GM21367 (cell line): ENCODE measurements at regions not wholly inside any gene's neighbourhood (a gene's known extent, or its start where the extent isn't known, plus 50 kb on each side); places are given as distances from the start of the nearest gene placed in this dataset.

Experiments used
- ATAC-seq: cut with Tn5 transposase; IDR thresholded peaks from one replicate; pipeline ENCODE4 v1.9.1; 2021; ENCODE audit not compliant: unreplicated experiment

DNA sequence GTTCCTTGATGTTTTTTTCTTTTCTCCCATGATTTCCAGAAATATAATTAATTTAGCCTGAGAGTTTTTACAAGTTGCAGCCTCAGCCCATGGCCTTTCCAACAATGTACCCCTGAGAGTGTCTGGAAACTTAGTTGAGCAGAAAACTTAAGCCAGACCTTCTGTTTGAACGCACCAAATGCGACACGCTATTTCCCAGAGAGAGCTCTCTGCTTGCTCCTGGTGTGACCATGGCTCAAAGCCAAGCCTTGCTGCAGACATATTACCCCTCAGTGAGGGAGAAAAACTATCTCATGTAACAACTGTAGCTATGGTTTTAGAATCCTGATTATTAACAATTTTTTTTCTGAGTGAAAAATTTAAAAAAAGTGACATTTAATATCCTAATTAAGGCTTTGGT lies 1204.5 kb upstream of the SLC10A2 start:
- ATAC-seq, result no peak

- no peak for ATAC-seq
Measured at GRCh38 chr13:104267206-104267811, 1201.1 kb upstream of the SLC10A2 start.

DNA sequence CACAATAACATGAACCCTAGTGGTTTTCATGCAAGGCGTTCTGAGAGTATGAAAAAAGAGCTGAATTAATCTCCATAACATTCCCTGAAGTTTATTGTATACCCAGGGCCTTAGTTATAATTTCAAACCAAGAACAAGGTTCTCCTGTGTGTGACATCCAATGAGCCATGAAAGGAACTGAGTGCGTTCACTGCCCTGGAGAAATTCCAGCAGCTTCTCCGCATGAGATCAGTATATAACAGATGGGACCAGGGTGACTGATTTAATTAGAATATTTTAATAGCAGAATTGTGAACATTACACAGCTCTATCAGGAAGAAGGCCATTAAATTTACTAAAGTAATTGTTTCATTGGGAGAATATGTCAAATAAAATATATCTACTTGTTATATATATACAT lies 1190.5 kb upstream of the SLC10A2 start:
- no peak for ATAC-seq

- no peak for ATAC-seq
Measured at GRCh38 chr13:104253063-104253680, 1187.0 kb upstream of the SLC10A2 start.

GRCh38 chr13:104251931-104252330 lies 1185.7 kb upstream of the SLC10A2 start:
- no peak for ATAC-seq

DNA sequence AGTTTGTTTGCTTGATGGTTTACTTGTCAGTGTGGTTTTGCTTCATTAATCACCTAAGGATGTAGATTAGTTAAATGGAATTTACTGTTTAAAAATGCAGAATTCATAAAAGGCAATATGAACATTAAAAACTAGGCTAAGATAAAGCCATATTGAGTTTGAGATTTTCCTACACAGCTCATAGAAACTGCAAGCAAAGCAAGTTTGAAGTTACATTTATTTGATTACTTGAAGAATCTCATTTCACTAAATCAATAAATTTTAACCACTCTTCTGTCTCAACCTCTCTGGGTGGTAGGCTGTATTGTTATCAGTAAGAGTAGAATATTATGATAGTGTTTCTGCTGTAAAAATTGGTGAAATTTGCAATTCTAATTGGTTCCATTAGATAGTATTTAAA lies 1180.7 kb upstream of the SLC10A2 start:
- ATAC-seq, result no peak

DNA sequence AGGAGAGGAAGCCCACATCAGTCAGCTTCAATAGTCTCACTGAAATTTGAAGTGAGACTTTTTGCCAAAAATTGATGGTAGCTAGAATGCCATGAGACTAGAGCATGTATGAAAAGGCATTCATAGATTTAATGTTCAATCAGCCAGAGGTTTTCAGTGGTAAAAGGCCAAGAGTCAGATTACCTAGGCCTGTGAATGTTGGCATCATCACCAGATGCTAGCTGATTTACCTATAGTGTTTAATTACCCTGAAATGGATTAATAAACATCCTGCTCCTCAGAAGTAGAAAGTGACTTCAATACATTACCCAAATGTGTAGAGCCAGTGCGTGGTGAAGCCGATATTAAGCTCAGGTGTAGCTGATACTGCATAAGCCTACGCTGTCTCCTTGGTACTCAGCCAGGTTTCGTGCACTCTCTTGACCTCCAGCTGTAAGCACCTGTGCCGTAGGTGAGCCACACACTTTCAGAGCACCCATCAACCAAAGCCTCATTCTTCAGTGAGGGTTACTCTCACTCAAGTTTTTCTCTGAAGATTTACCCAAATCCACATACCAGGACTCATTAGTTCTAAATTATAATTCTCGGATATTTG lies 1140.3 kb upstream of the SLC10A2 start:
- no peak for ATAC-seq

DNA sequence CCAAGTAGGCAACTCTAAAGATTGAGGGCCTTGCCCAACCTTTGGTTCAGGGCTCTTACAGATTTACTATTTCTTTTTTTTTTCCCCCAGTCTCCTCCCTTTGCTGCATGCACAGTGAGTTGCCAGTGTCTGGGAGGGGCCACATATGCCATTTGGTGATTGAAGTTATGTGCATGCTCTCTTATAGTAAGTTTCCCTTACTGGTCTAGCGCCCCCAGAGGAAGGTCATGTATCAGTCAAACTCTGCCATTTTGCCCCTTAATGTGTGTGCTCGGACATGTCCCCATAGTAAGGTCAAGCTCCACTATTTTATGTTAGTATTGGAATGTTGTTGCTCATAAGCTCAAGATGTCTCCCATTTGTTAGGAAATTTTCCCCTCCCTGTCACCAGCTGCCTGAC lies 1138.0 kb upstream of the SLC10A2 start:
- no peak for ATAC-seq

GRCh38 chr13:104198801-104199200 lies 1132.6 kb upstream of the SLC10A2 start:
- ATAC-seq, result no peak

GRCh38 chr13:104196611-104197010 lies 1130.4 kb upstream of the SLC10A2 start:
- ATAC-seq, result no peak

DNA sequence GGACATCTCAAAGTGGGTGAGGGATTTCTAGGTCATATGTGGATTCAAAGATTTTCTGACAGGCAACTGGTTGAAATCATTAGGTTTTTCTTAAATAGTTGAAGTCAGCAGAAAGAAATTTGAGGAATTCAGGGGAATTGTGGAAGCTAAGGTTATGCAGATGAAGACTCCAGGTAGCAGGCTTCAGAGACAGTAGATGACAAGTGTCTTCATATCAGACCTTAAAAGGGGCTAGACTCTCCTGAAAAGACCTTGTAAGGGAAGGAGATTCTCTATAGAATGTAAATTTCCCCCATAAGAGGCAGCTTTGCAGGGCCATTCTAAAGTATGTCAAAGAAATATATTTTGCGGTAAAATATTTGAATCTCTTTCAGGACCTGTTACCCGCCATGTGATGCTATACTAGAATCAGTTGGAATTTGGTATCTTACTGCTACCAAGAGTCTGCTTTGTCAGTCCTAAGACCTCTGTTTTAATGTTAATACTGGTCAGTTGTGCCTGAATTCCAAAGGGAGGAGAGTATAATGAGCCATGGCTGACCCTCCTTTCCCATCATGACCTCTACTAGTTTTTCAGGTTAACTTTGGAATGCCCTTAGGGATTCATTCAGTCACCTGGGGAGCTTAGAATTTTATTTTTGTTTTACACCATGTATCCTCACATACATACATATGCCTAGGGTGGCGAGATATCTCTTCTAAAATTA lies 1115.5 kb upstream of the SLC10A2 start:
- no peak for ATAC-seq

DNA sequence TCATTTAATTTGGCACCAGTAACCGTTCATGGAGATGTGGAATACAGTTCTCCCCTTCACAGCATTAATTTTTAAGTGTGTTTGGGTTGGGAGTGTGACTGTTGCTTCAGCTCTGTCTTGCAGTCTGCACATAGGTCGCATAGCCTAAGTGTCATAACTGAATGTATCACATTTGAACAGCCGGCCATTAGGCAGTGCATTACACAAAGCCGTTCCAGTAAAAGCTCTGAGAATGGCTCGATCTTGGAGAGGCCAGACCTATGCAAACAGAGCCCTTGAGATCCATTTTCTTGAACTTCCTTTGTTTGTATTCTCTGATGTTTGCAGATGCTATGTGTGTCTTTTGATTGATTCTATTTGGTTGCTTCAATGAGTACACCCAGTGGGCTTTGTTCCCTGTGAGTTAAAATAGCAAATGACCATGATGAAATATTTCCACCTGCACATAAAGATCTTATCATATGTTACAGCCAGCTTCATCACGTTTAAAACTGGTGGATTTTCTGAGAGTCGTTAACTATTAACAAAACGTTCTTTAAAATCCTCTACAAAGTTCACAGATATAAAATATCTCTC lies 1104.9 kb upstream of the SLC10A2 start:
- no peak for ATAC-seq

DNA sequence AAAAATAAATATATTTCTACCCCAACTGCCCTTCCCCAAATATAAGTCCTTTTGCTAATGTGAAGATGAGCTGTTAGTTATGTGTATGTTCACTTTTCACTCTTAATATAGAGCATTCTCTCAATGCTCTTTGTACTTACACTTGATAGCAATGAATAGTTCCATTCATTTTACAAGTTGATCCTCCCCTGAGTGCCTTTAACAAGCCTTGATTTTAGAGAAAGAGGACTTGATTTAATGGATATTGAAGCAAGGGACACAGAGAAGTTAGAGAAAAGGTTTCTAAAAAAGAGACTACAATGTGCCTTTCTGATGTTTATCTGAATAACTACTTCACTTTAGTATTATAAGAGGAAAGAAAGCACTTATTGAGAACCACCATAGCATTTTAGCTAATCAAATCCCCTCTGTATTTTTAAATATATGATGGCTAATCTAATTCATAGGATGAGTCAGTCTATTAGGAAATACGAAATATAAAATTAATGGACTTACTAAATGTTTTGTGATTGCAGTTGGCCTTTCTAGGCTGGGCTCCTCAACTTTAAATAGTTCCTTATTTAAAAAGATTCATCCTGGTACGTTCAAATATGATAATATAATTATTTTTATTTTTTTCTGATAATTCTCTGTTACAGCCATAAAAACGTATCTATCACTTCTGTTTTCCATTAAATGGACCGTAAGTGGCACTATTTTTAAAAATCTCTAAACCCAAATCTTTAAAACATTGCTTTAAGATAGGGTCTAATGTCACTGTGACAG lies 1097.8 kb upstream of the SLC10A2 start:
- ATAC-seq, result no peak

DNA sequence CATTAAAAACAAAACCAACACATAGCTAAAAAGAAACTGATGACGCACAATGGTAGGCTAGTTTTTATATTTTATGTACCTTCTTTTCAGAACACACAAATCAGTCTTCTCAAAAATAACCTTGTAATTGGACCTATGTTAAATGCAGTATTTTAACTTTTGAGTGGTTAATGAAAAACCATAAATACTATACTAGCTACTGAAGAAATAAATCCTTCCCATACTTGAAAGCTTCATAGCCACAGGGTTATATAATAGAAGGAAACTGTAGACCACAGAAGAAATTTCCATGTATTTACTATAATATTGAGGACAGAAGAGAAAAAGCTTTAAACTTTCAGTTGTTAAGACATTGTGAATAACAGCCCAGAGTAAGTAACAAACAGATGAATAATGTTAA lies 1094.3 kb upstream of the SLC10A2 start:
- no peak for ATAC-seq

GRCh38 chr13:104143760-104144416 lies 1077.7 kb upstream of the SLC10A2 start:
- no peak for ATAC-seq

GRCh38 chr13:104140552-104140951 lies 1074.3 kb upstream of the SLC10A2 start:
- ATAC-seq, result no peak

- ATAC-seq, result no peak
Measured at GRCh38 chr13:104137416-104137815, 1071.2 kb upstream of the SLC10A2 start.

- ATAC-seq, result no peak
Measured at GRCh38 chr13:104132849-104133248, 1066.6 kb upstream of the SLC10A2 start.

GRCh38 chr13:104114101-104114500 lies 1047.9 kb upstream of the SLC10A2 start:
- ATAC-seq, result no peak

GRCh38 chr13:104111031-104111430 lies 1044.8 kb upstream of the SLC10A2 start:
- ATAC-seq, result no peak
